GM12878 (cell line): ENCODE measurements at regions not wholly inside any gene's neighbourhood (a gene's known extent, or its start where the extent isn't known, plus 50 kb on each side); places are given as distances from the start of the nearest gene placed in this dataset.

Experiments used
- ATAC-seq: fragments of 200-7000 bp; cut with Tn5 transposase; 3 replicates; pipeline ENCODE4 v1.9.1; 2020; ENCODE audit warnings: mild to moderate bottlenecking, moderate library complexity
- BruUV-seq: library from RNA; stranded (reverse); fragments of 400-500 nt; replicated peaks from 2 replicates; lab custom pipeline; 2021; lab: Mats Ljungman, UMichigan
- CTCF ChIA-PET: fragments of 300-600 bp; sonication (Branson Sonifier 250); formaldehyde crosslinking; extraction: SDS; loops from one replicate; lab custom pipeline; 2021; ENCODE audit warnings: inconsistent platforms; lab: Yijun Ruan, JAX
- POLR2A ChIA-PET: fragments of 350-600 bp; formaldehyde crosslinking; extraction: SDS; loops from one replicate; lab custom pipeline; 2021; ENCODE audit warnings: inconsistent platforms; lab: Charles Lee
- RAD21 ChIA-PET: fragments of 300-600 bp; sonication (Branson Sonifier 250); formaldehyde crosslinking; loops from one replicate; lab custom pipeline; 2023; ENCODE audit warnings: antibody characterized with exemption; ENCODE audit not compliant: unreplicated experiment; lab: Charles Lee
- SMC1A ChIA-PET: fragments of 300-600 bp; sonication (Branson Sonifier 250); formaldehyde crosslinking; loops from one replicate; lab custom pipeline; 2023; ENCODE audit not compliant: unreplicated experiment, uncharacterized antibody; lab: Charles Lee
- DNase-seq: peaks from one replicate; pipeline ENCODE4 v3.0.0-alpha.2; 2011; ENCODE audit warnings: low read depth, low spot score
- FAIRE-seq: peaks from 3 replicates; lab custom pipeline; 2011; peaks lifted over from hg19 to GRCh38; lab: Jason Lieb, UNC
- H2AFZ ChIP-seq: 2 replicates; pipeline ENCODE4 v1.6.0; 2011; ENCODE audit warnings: low read depth, low read length, control low read depth; ENCODE audit not compliant: control insufficient read depth
- H3K27ac ChIP-seq: 2 replicates; pipeline ENCODE4 v1.5.1; 2011; ENCODE audit warnings: control low read depth; ENCODE audit not compliant: control insufficient read depth, insufficient read depth
- H3K27me3 ChIP-seq, 2 experiments: replicated peaks in 1 of 2; 2 replicates each; pipeline versions ENCODE4 v1.6.0 to v1.6.1; 2011; ENCODE audit warnings: low read length in 1 of 2; ENCODE audit not compliant: control insufficient read depth in 2 of 2, insufficient read depth in 2 of 2
- H3K36me3 ChIP-seq, 2 experiments: 2 replicates each; pipeline ENCODE4 v1.5.1; 2011; ENCODE audit warnings: low read length in 1 of 2; ENCODE audit not compliant: control insufficient read depth in 2 of 2, insufficient read depth in 2 of 2
- H3K4me1 ChIP-seq: 2 replicates; pipeline ENCODE4 v1.6.1; 2011; ENCODE audit warnings: mild to moderate bottlenecking, low read length, moderate library complexity, mixed read lengths; ENCODE audit not compliant: control insufficient read depth, insufficient read depth
- H3K4me2 ChIP-seq: 2 replicates; pipeline ENCODE4 v1.6.0; 2011; ENCODE audit warnings: control low read depth; ENCODE audit not compliant: control insufficient read depth, insufficient read depth
- H3K4me3 ChIP-seq: fragments of 200-600 bp; sonication (generic); 2 replicates; pipeline ENCODE4 v1.5.1; 2016
- H3K79me2 ChIP-seq: 2 replicates; pipeline ENCODE4 v1.6.0; 2011; ENCODE audit warnings: low read length; ENCODE audit not compliant: control insufficient read depth, insufficient read depth
- H3K9ac ChIP-seq: 2 replicates; pipeline ENCODE4 v1.8.0; 2011; ENCODE audit warnings: low read length, control low read depth, mixed read lengths; ENCODE audit not compliant: control insufficient read depth, insufficient read depth
- H3K9me3 ChIP-seq: replicated peaks from 3 replicates; pipeline ENCODE4 v1.5.1; 2011; ENCODE audit warnings: mild to moderate bottlenecking, low read length; ENCODE audit not compliant: control insufficient read depth, insufficient read depth
- H4K20me1 ChIP-seq: 2 replicates; pipeline ENCODE4 v1.6.0; 2011; ENCODE audit not compliant: control insufficient read depth, insufficient read depth
- CREM ChIP-seq: IDR thresholded peaks from 2 replicates; pipeline ENCODE4 v1.6.1; 2014; ENCODE audit warnings: antibody characterized with exemption, low read depth
- EED ChIP-seq: sonication (generic); IDR thresholded peaks from 2 replicates; pipeline ENCODE4 v1.6.1; 2016; ENCODE audit warnings: antibody characterized with exemption, low read depth
- ESRRA ChIP-seq: IDR thresholded peaks from 2 replicates; pipeline ENCODE4 v1.6.1; 2012; ENCODE audit warnings: mild to moderate bottlenecking, low read length, improper control_type of control experiment
- FOXM1 ChIP-seq: IDR thresholded peaks from 2 replicates; pipeline ENCODE4 v1.6.1; 2012; ENCODE audit warnings: low read depth, mild to moderate bottlenecking, inconsistent platforms, low read length, moderate library complexity
- KLF5 ChIP-seq: fragments of 450-650 bp; IDR thresholded peaks from 2 replicates; pipeline ENCODE4 v1.6.1; 2014; ENCODE audit warnings: mild to moderate bottlenecking; ENCODE audit not compliant: partially characterized antibody
- NFYB ChIP-seq: IDR thresholded peaks from 2 replicates; pipeline ENCODE4 v1.6.1; 2011; ENCODE audit warnings: low read depth, mild to moderate bottlenecking, low read length, improper control_type of control experiment, moderate library complexity; ENCODE audit not compliant: insufficient read depth
- PBX3 ChIP-seq: IDR thresholded peaks from 2 replicates; pipeline ENCODE4 v1.6.1; 2011; ENCODE audit warnings: mild to moderate bottlenecking, low read depth, low read length, moderate library complexity; ENCODE audit not compliant: insufficient replicate concordance
- SIN3A ChIP-seq: IDR thresholded peaks from 2 replicates; pipeline ENCODE4 v1.6.1; 2012; ENCODE audit warnings: low read depth, low read length, improper control_type of control experiment
- SMAD1 ChIP-seq: fragments of 450-650 bp; IDR thresholded peaks from 2 replicates; pipeline ENCODE4 v1.6.1; 2018; ENCODE audit warnings: mild to moderate bottlenecking, low read depth; ENCODE audit not compliant: partially characterized antibody
- SRF ChIP-seq, 2 experiments: IDR thresholded peaks; 2 replicates each; pipeline ENCODE4 v1.6.1; 2011; ENCODE audit warnings: low read depth in 2 of 2, low read length in 2 of 2, mild to moderate bottlenecking in 1 of 2, moderate library complexity in 1 of 2
- WGBS: methylation state at CpG from one replicate; pipeline ENCODE4 v1.1.6; 2016; ENCODE audit warnings: low lambda C conversion rate; ENCODE audit not compliant: insufficient replicate concordance, insufficient coverage; ENCODE audit errors: missing lambda C conversion rate; 5-methylcytosine and 5-hydroxymethylcytosine counted together
- in situ Hi-C: fragments of 300-500 bp; cut with MboI; formaldehyde crosslinking; loops from 9 replicates; pipeline ENCODE4 v1.14.3; 2018; ENCODE audit warnings: mixed read lengths
- intact Hi-C: fragments of 100-400 bp; cut with micrococcal nuclease; formaldehyde crosslinking; loops from one replicate; pipeline ENCODE4 v1.14.2; 2022; ENCODE audit not compliant: unreplicated experiment
- TF ChIP-seq, protein P1 (sequence below): fragments of 450-650 bp; formaldehyde crosslinking; IDR thresholded peaks from 2 replicates; pipeline ENCODE4 v1.4.0; 2020; ENCODE audit warnings: mild to moderate bottlenecking, moderate library complexity
- TF ChIP-seq, protein P2 (sequence below): fragments of 450-650 bp; IDR thresholded peaks from 2 replicates; pipeline ENCODE4 v1.6.1; 2014; ENCODE audit warnings: mild to moderate bottlenecking
- TF ChIP-seq, protein P3 (sequence below): IDR thresholded peaks from 2 replicates; pipeline ENCODE4 v1.6.1; 2011; ENCODE audit warnings: low read depth, mild to moderate bottlenecking, low read length, moderate library complexity, borderline replicate concordance; ENCODE audit errors: extremely low read depth
- TF ChIP-seq, protein P4 (sequence below): fragments of 450-650 bp; formaldehyde crosslinking; IDR thresholded peaks from 2 replicates; pipeline ENCODE4 v1.5.0; 2022; ENCODE audit warnings: mild to moderate bottlenecking, missing genetic modification characterization

GRCh38 chr20:56151834-56152233 is 96.7 kb upstream of the MC3R start (continued):
- no peak for TF ChIP-seq CREM
- TF ChIP-seq SMAD1, result no peak
- TF ChIP-seq FOXM1, result no peak
- TF ChIP-seq, protein P1, sequence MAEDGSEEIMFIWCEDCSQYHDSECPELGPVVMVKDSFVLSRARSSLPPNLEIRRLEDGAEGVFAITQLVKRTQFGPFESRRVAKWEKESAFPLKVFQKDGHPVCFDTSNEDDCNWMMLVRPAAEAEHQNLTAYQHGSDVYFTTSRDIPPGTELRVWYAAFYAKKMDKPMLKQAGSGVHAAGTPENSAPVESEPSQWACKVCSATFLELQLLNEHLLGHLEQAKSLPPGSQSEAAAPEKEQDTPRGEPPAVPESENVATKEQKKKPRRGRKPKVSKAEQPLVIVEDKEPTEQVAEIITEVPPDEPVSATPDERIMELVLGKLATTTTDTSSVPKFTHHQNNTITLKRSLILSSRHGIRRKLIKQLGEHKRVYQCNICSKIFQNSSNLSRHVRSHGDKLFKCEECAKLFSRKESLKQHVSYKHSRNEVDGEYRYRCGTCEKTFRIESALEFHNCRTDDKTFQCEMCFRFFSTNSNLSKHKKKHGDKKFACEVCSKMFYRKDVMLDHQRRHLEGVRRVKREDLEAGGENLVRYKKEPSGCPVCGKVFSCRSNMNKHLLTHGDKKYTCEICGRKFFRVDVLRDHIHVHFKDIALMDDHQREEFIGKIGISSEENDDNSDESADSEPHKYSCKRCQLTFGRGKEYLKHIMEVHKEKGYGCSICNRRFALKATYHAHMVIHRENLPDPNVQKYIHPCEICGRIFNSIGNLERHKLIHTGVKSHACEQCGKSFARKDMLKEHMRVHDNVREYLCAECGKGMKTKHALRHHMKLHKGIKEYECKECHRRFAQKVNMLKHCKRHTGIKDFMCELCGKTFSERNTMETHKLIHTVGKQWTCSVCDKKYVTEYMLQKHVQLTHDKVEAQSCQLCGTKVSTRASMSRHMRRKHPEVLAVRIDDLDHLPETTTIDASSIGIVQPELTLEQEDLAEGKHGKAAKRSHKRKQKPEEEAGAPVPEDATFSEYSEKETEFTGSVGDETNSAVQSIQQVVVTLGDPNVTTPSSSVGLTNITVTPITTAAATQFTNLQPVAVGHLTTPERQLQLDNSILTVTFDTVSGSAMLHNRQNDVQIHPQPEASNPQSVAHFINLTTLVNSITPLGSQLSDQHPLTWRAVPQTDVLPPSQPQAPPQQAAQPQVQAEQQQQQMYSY (CRISPR knock-in tag), result no peak

DNA sequence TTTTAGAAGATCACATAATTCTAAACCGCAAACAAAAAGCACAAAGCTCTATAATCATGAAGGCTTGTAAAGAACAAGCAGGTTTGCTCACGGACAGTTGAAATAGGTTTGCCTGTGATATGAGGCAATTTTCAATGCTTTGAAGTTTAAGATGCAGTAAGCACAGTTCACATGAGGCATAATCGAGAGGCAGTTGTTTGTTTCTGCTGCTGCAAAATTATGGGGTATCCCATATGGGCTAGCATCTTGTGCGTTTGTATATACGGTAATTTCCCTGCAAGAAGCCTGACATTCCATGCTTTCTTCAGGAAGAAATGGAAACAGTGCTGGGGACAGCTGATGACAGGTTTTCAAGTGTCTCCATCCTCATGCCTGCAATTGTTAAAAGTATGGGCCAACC is 94.6 kb upstream of the MC3R start:
- BruUV-seq, result no TSS peak
- Histone ChIP-seq H4K20me1 (no peaks in the 10 kb centered on the region), H3K27ac (no peak overlapping the region), H3K36me3 (no peaks in the 10 kb centered on the region), H3K4me2 (no peak overlapping the region), H3K4me1 (no peaks in the 10 kb centered on the region), H3K9me3 (no peaks in the 10 kb centered on the region), H3K27me3 (no peaks in the 10 kb centered on the region), H2AFZ (no peak overlapping the region), H3K79me2 (no peaks in the 10 kb centered on the region), H3K9ac (no peak overlapping the region), H3K4me3 (no peak overlapping the region)
- WGBS, result 43% methylated on average over 5 of the region's 5 CpGs
- intact Hi-C loops, result no loop called here
- in situ Hi-C loops, result no loop called here
- SMC1A ChIA-PET, result no interaction called here
- DNase-seq (no peak), FAIRE-seq (no peak), ATAC-seq (no peak)
- CTCF ChIA-PET, result no interaction called here
- POLR2A ChIA-PET, result no interaction called here
- RAD21 ChIA-PET, result no interaction called here
- TF ChIP-seq SIN3A (no peak), NFYB (no peak), PBX3 (no peak), EED (no peak), SRF (IDR thresholded peaks at IDR 0.05; ENCODE audit: low read depth in 2 of 2, low read length in 2 of 2) (no peak), ESRRA (no peak), KLF5 (no peak)
- TF ChIP-seq, protein P2, sequence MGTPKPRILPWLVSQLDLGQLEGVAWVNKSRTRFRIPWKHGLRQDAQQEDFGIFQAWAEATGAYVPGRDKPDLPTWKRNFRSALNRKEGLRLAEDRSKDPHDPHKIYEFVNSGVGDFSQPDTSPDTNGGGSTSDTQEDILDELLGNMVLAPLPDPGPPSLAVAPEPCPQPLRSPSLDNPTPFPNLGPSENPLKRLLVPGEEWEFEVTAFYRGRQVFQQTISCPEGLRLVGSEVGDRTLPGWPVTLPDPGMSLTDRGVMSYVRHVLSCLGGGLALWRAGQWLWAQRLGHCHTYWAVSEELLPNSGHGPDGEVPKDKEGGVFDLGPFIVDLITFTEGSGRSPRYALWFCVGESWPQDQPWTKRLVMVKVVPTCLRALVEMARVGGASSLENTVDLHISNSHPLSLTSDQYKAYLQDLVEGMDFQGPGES, result no peak
- TF ChIP-seq, protein P3, sequence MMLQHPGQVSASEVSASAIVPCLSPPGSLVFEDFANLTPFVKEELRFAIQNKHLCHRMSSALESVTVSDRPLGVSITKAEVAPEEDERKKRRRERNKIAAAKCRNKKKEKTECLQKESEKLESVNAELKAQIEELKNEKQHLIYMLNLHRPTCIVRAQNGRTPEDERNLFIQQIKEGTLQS, result no peak
- TF ChIP-seq, protein P4, sequence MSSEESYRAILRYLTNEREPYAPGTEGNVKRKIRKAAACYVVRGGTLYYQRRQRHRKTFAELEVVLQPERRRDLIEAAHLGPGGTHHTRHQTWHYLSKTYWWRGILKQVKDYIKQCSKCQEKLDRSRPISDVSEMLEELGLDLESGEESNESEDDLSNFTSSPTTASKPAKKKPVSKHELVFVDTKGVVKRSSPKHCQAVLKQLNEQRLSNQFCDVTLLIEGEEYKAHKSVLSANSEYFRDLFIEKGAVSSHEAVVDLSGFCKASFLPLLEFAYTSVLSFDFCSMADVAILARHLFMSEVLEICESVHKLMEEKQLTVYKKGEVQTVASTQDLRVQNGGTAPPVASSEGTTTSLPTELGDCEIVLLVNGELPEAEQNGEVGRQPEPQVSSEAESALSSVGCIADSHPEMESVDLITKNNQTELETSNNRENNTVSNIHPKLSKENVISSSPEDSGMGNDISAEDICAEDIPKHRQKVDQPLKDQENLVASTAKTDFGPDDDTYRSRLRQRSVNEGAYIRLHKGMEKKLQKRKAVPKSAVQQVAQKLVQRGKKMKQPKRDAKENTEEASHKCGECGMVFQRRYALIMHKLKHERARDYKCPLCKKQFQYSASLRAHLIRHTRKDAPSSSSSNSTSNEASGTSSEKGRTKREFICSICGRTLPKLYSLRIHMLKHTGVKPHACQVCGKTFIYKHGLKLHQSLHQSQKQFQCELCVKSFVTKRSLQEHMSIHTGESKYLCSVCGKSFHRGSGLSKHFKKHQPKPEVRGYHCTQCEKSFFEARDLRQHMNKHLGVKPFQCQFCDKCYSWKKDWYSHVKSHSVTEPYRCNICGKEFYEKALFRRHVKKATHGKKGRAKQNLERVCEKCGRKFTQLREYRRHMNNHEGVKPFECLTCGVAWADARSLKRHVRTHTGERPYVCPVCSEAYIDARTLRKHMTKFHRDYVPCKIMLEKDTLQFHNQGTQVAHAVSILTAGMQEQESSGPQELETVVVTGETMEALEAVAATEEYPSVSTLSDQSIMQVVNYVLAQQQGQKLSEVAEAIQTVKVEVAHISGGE (CRISPR knock-in tag), result no peak
